Psoas muscle (tissue), 7 donors: ENCODE measurements at regions not wholly inside any gene's neighbourhood (a gene's known extent, or its start where the extent isn't known, plus 50 kb on each side); places are given as distances from the start of the nearest gene placed in this dataset.
A peak's percentile ranks its signal among the peaks of the same experiment; 100 is the strongest.

ENCODE experiments used
- ATAC-seq, 4 donors: fragments of 200-7000 bp; cut with Tn5 transposase; one replicate each; pipeline ENCODE4 v1.9.1; 2020; ENCODE audit warnings: moderate library complexity in 3 of 4, mild to moderate bottlenecking in 2 of 4
- DNase-seq, 2 donors: peaks; one replicate each; pipeline ENCODE4 v3.0.0-alpha.2; 2020
- H3K27ac ChIP-seq: fragments of 200-600 bp; one replicate; pipeline ENCODE4 v1.8.0; 2022
- H3K27me3 ChIP-seq, 3 donors: fragments of 200-600 bp in 1 of 3; one replicate each; pipeline versions ENCODE4 v1.6.1 to v1.8.0; 2013 to 2022; ENCODE audit warnings: low read length in 2 of 3, mild to moderate bottlenecking in 2 of 3, moderate library complexity in 1 of 3; ENCODE audit not compliant: insufficient read depth in 3 of 3
- H3K36me3 ChIP-seq, 2 donors: fragments of 200-600 bp in 1 of 2; one replicate each; pipeline versions ENCODE4 v1.6.1 to v1.8.0; 2013 to 2022; ENCODE audit warnings: low read depth in 1 of 2, mild to moderate bottlenecking in 1 of 2, moderate library complexity in 1 of 2; ENCODE audit not compliant: insufficient read depth in 1 of 2
- H3K4me1 ChIP-seq: fragments of 200-600 bp; one replicate; pipeline ENCODE4 v1.8.0; 2022
- H3K4me3 ChIP-seq: fragments of 200-600 bp; one replicate; pipeline ENCODE4 v1.8.0; 2022; ENCODE audit warnings: mild to moderate bottlenecking
- H3K9me3 ChIP-seq: fragments of 200-600 bp; one replicate; pipeline ENCODE4 v1.8.0; 2022
- WGBS, 3 donors: extraction: QIAGEN DNeasy Blood & Tissue Kit; methylation state at CpG; one replicate each; pipeline versions ENCODE4 v1.1.6 to v1.1.7; 2013; 5-methylcytosine and 5-hydroxymethylcytosine counted together
- intact Hi-C, 2 donors: fragments of 100-400 bp; cut with DNase I; formaldehyde crosslinking; loops; one replicate each; pipeline versions ENCODE4 v1.11.0 to v1.14.2; 2022
- TF ChIP-seq, protein P1 (sequence below): fragments of 200-600 bp; IDR thresholded peaks from one replicate; pipeline ENCODE4 v1.8.0; 2022; ENCODE audit warnings: antibody characterized with exemption
- donor health status: healthy with polysubstance abuse.
- donor health status: DM: no; HTN: no; CAD: no; lungs with moderate emphysema.
- donor health status: Bipolar disorder and iron deficiency.
- donor health status: healthy.
- donor health status: DM: yes; HTN: yes; CAD: no.
- donor health status: DM: no; HTN: no; CAD: no.
- donor health status: DM: yes; HTN: yes; CAD: no.

DNA sequence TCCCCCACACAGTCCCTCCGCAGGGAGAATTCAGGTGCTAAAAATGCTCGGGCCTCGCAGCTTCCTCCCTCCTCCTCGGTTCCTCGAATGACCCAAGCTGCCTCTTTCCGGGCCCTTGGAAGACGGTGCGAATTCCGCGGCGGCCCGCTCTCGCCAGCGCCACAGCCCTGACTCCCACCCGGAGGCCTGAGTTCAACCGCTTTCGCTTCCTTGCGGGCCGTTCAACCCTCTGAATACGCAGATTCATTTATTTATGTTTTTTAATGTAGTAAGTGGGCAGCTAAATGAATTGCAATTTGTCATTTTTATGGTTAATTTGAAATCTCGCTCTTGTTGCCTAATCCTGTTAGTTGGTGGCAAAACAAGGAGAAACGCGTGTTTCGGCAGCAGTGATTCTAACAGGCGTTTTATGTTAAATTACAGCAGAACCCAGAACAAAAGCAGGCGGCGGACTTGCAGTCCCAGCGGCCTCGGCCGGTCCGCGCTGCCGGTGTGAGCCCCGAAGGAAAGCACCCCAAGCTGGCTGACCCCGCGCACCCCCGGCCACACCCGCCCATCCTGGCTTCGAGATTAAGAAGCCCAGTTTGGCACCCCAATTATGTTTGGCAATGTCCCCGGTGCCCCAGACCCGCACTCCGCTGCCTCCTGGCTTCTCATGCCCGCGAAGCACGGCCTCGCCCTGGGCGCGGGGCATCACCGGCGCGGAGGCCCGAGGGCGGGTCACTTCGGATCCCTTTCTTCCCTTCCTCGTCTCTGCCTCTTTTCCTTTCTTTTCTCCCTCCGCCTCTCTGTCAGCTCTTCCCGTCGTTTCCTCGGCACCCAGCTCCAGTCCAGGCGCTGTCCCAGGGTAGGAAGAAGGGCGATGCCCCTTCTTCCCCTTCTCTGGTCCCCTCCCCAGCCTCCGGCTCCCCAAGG lies 75.9 kb downstream of the INSIG1 start:
- no peak overlapping the region for H3K27ac ChIP-seq
- intact Hi-C loops = no loop called here
- peaks cover 4 to 95% (median 56%) of the 10 kb centered on the region in 3 donors for H3K27me3 ChIP-seq
- ATAC-seq (peak in 1 of 4 donors; percentile 34), DNase-seq (no peak)
- H3K36me3 ChIP-seq = no peaks in the 10 kb centered on the region
- TF ChIP-seq, protein P1, sequence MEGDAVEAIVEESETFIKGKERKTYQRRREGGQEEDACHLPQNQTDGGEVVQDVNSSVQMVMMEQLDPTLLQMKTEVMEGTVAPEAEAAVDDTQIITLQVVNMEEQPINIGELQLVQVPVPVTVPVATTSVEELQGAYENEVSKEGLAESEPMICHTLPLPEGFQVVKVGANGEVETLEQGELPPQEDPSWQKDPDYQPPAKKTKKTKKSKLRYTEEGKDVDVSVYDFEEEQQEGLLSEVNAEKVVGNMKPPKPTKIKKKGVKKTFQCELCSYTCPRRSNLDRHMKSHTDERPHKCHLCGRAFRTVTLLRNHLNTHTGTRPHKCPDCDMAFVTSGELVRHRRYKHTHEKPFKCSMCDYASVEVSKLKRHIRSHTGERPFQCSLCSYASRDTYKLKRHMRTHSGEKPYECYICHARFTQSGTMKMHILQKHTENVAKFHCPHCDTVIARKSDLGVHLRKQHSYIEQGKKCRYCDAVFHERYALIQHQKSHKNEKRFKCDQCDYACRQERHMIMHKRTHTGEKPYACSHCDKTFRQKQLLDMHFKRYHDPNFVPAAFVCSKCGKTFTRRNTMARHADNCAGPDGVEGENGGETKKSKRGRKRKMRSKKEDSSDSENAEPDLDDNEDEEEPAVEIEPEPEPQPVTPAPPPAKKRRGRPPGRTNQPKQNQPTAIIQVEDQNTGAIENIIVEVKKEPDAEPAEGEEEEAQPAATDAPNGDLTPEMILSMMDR = no peak
- peaks cover 26% of the 10 kb centered on the region for H3K4me1 ChIP-seq
- 1 to 3% (median 2%) methylated on average over 61 to 62 of the region's 62 CpGs for WGBS, 3 donors
- no peaks in the 10 kb centered on the region for H3K9me3 ChIP-seq
- H3K4me3 ChIP-seq = peak overlapping the region; percentile 54

DNA sequence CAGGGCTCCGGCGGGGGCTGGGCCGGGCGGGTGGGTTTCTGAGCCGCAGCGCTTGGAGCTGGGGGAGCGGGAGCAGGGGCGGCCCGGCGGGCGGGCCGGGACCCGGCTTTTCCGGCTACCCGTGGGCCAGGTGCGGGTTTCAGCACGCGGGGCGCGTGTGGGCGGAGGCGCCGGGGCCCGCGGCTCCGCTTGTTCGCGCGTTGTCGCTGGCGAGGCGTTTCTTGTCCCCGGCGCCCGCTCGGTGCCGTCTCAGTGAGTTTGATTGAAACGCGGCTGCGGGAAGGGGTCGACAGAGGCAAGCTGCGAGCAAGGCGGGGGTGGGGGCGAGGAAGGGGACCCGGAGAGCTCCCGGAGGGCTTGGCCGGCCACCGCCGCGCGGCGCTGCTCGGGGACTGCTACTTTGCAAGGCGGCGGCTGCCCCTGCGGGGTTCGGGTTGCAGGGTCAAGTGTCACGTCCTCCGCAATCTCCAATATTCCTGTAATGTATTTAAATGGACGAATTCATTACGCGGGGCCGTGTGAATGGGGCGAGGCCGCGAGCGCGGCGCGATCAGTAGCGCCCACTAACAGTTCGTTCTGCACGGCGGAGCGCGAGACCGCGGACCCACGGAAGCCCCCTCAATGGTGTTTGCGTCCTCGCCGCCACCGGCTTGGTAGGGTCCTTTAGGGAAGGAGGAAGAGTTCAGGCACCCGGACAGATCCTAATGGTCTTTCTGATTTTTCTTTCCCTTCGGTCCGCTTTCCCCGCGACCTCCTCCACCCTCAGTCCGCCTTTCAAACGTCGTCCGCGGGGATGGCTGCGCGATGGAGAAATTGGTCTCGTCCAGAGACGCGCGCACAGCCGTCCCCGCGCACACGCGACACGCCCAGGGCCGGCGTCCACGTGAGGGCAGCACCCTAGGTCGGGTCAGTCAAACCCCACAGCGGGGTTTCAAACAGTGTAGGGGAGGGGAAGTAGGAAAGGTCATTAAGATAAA lies 76.9 kb downstream of the INSIG1 start:
- Histone ChIP-seq H3K27ac (no peak overlapping the region), H3K27me3 (peaks cover 4 to 99% (median 61%) of the 10 kb centered on the region in 3 donors), H3K9me3 (no peaks in the 10 kb centered on the region), H3K36me3 (no peaks in the 10 kb centered on the region), H3K4me3 (peak overlapping the region; percentile 54), H3K4me1 (peaks cover 26% of the 10 kb centered on the region)
- TF ChIP-seq, protein P1 = no peak
- no peak for ATAC-seq
- 1 to 2% (median 2%) methylated on average over 92 to 110 of the region's 110 CpGs for WGBS, 3 donors
- intact Hi-C loops = no loop called here
- no peak for DNase-seq

DNA sequence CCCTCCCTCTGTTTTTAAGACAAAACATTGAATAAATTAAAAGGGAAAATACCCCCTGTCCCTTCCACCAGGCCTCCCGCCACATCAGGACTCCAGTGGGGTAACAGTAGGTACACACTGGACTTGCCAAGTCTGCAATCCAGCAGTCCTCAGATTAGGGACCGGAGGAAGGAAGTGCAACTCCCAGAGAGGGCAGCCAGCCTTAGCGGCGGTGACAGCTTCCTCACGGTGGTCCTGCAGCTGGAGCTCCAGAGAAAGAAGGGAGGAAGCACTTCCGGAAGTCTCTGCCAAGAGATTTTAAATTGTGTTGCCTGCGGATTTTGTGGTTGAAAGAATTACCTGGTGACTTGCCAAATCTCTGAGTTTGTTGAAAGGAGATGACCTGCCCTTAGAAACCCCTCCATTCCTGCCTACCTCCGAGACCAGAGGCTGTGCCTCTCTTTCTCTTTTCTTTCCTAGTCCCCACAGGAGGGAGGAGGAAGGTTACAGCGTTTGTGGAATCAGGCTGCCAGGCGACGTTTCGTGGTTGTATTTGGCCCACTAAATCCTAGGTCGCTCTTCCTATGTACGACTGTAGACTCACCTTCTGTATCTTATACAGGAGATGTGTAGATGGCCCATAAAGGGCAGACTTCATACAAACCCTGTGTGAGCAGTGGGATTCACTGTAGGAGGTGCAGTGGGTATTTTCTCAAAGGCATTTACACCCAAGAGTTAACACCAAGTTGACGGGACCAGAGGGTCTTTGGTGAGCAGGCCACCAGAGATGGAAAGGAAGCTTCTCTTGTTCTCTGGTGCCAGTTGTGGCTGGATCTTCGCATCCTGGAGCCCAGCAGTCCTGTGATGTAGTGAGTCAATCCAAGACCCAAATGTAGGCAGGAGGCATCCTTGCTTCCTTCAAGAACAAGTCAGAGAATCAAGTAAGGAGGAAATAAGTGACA lies 77.9 kb downstream of the INSIG1 start:
- Histone ChIP-seq H3K27ac (no peak overlapping the region), H3K36me3 (no peaks in the 10 kb centered on the region), H3K4me3 (no peak overlapping the region), H3K27me3 (peaks cover 4 to 99% (median 62%) of the 10 kb centered on the region in 3 donors), H3K9me3 (no peaks in the 10 kb centered on the region), H3K4me1 (peaks cover 26% of the 10 kb centered on the region)
- intact Hi-C loops = no loop called here
- TF ChIP-seq, protein P1 = no peak
- 8 to 15% (median 13%) methylated on average over 16 of the region's 16 CpGs for WGBS, 3 donors
- no peak for DNase-seq
- no peak for ATAC-seq
